ENCODE measurements at regions not wholly inside any gene's neighbourhood (a gene's known extent, or its start where the extent isn't known, plus 50 kb on each side); places are given as distances from the start of the nearest gene placed in this dataset.

GRCh38 chr2:37854676-37855282 is 70.3 kb upstream of the RMDN2 start:
- Histone ChIP-seq H4K8ac (replicated peaks; ENCODE audit: insufficient read length, low read depth, low read length) (no peak overlapping the region), H3K79me1 (ENCODE audit: insufficient read depth, low read depth, low read length, poor library complexity, severe bottlenecking) (no peaks in the 10 kb centered on the region), H2BK120ac (ENCODE audit: low read depth, low read length, poor library complexity, severe bottlenecking) (no peak overlapping the region), H3K27ac (ENCODE audit: insufficient read length, low read depth, low read length) (no peak overlapping the region), H2BK5ac (ENCODE audit: insufficient read length, low read length) (no peak overlapping the region), H4K91ac (ENCODE audit: insufficient read length, low read depth, low read length) (no peak overlapping the region), H2AK5ac (ENCODE audit: insufficient read length, low read length) (no peak overlapping the region), H3K4ac (ENCODE audit: low read depth, low read length) (no peak overlapping the region), H3T11ph (ENCODE audit: low read length) (no peak overlapping the region), H3K4me1 (ENCODE audit: insufficient read depth, low read length) (no peaks in the 10 kb centered on the region), H2BK20ac (ENCODE audit: low read depth, low read length, poor library complexity, severe bottlenecking) (no peak overlapping the region), H3K23ac (ENCODE audit: insufficient read length, low read depth, low read length) (no peak overlapping the region), H3K4me2 (ENCODE audit: insufficient read depth, insufficient read length, low read length) (no peak overlapping the region), H3K18ac (ENCODE audit: insufficient read length, low read depth, low read length) (no peak overlapping the region), H3K79me2 (ENCODE audit: insufficient read depth, low read length) (no peaks in the 10 kb centered on the region), H3K9ac (ENCODE audit: extremely low read depth, insufficient read length, low read length) (no peak overlapping the region), H2BK12ac (ENCODE audit: insufficient read length, low read depth, low read length) (no peak overlapping the region), H2AFZ (ENCODE audit: low read length) (no peak overlapping the region), H3K14ac (ENCODE audit: insufficient read depth, low read length) (no peak overlapping the region), H3K23me2 (ENCODE audit: insufficient read length, low read depth, low read length, poor library complexity, severe bottlenecking) (no peaks in the 10 kb centered on the region), H3K9me3 (ENCODE audit: control insufficient read depth, low read depth, low read length) (no peaks in the 10 kb centered on the region), H3K27me3 (ENCODE audit: insufficient read depth, low read length) (no peaks in the 10 kb centered on the region), H2BK15ac (ENCODE audit: low read depth, low read length) (no peak overlapping the region), H3K56ac (ENCODE audit: insufficient read length, low read depth, low read length) (no peak overlapping the region), H4K20me1 (ENCODE audit: control insufficient read depth, insufficient read depth, insufficient read length) (no peaks in the 10 kb centered on the region), H4K5ac (ENCODE audit: insufficient read length, low read depth, low read length) (no peak overlapping the region)
- no CpG with 5 or more reads among the region's 7 CpGs for WGBS (ENCODE audit: extremely low coverage, insufficient read length, low lambda C conversion rate)
- H3K36me3 Mint-ChIP-seq (ENCODE audit: insufficient read depth in 1 of 3, low read depth in 3 of 3): peaks cover 0 to 7% (median 0%) of the 10 kb centered on the region in 3 experiments; a peak in 2 of 7 replicates
- DNase-seq: no peak
- no peaks in the 10 kb centered on the region; the same call in 1 of the 2 replicates for H3K27me3 Mint-ChIP-seq (ENCODE audit: low read depth)
- TF ChIP-seq CTCF (conservative IDR thresholded peaks at IDR 0.05): no peak
- peaks cover 5 to 9% of the 10 kb centered on the region in 2 experiments; a peak in 4 of 5 replicates for H3K9me3 Mint-ChIP-seq
- H3K4me1 Mint-ChIP-seq: peaks cover 7% of the 10 kb centered on the region in 2 experiments
- no peak overlapping the region; a peak in 1 of 7 replicates for H3K27ac Mint-ChIP-seq
- H3K4me3 Mint-ChIP-seq: no peak overlapping the region
